ENCODE measurements at regions not wholly inside any gene's neighbourhood (a gene's known extent, or its start where the extent isn't known, plus 50 kb on each side); places are given as distances from the start of the nearest gene placed in this dataset.
"Not testable (repeated sequence)": the region's sequence is repeated elsewhere in the genome, so short reads cannot be mapped to it uniquely, and the experiment has no call there.

GRCh38 chr9:22508354-22508753, 61.7 kb downstream of the DMRTA1 start:
- DNase-seq, result not testable (repeated sequence)

GRCh38 chr9:22508790-22509189, 62.2 kb downstream of the DMRTA1 start:
- no peak for DNase-seq

GRCh38 chr9:22512495-22512894, 65.9 kb downstream of the DMRTA1 start:
- no peak for DNase-seq

- DNase-seq, result no peak
These were observed 68.2 kb downstream of the DMRTA1 start for GRCh38 chr9:22514871-22515270.

GRCh38 chr9:22522206-22522740, 75.6 kb downstream of the DMRTA1 start:
- no peak for DNase-seq

GRCh38 chr9:22528485-22528884, 81.9 kb downstream of the DMRTA1 start:
- no peak for DNase-seq

GRCh38 chr9:22529426-22530199, 83.0 kb downstream of the DMRTA1 start:
- no peak for DNase-seq

GRCh38 chr9:22535780-22536179, 89.2 kb downstream of the DMRTA1 start:
- DNase-seq, result no peak

- DNase-seq, result no peak
These were observed 91.1 kb downstream of the DMRTA1 start for GRCh38 chr9:22537721-22538120.

- no peak for DNase-seq
These were observed 102.0 kb downstream of the DMRTA1 start for GRCh38 chr9:22548625-22549024.

- DNase-seq, result no peak
These were observed 128.1 kb downstream of the DMRTA1 start for GRCh38 chr9:22574740-22575139.

- no peak for DNase-seq
These were observed 134.2 kb downstream of the DMRTA1 start for GRCh38 chr9:22580788-22581187.

- DNase-seq, result no peak
These were observed 135.6 kb downstream of the DMRTA1 start for GRCh38 chr9:22582221-22582620.

- no peak for DNase-seq
These were observed 142.3 kb downstream of the DMRTA1 start for GRCh38 chr9:22588918-22589317.

- DNase-seq, result no peak
These were observed 143.9 kb downstream of the DMRTA1 start for GRCh38 chr9:22590336-22591033.

GRCh38 chr9:22595805-22596204, 149.2 kb downstream of the DMRTA1 start:
- DNase-seq, result no peak

- no peak for DNase-seq
These were observed 170.5 kb downstream of the DMRTA1 start for GRCh38 chr9:22617156-22617555.

- DNase-seq, result no peak
These were observed 176.2 kb downstream of the DMRTA1 start for GRCh38 chr9:22622815-22623214.

GRCh38 chr9:22623236-22623635, 176.6 kb downstream of the DMRTA1 start:
- no peak for DNase-seq

- no peak for DNase-seq
These were observed 178.9 kb downstream of the DMRTA1 start for GRCh38 chr9:22625540-22625939.

GRCh38 chr9:22643541-22643940, 196.9 kb downstream of the DMRTA1 start:
- DNase-seq, result no peak

- no peak for DNase-seq
These were observed 199.3 kb downstream of the DMRTA1 start for GRCh38 chr9:22645893-22646292.

GRCh38 chr9:22649384-22649783, 202.8 kb downstream of the DMRTA1 start:
- DNase-seq, result no peak

GRCh38 chr9:22650145-22650544, 203.5 kb downstream of the DMRTA1 start:
- DNase-seq, result no peak

Data from suppressor macrophage treated with lipopolysaccharide for 1 hour (primary cell).